ENCODE measurements at regions not wholly inside any gene's neighbourhood (a gene's known extent, or its start where the extent isn't known, plus 50 kb on each side); places are given as distances from the start of the nearest gene placed in this dataset.

- DNase-seq (ENCODE audit: low read depth in 1 of 2, low spot score in 1 of 2): no peak
- no peak for TF ChIP-seq JUND (IDR thresholded peaks at IDR 0.05; ENCODE audit: low read depth)
- in situ Hi-C loops (cut with HindIII; ENCODE audit: low pct_unique_long_range_greater_than_20kb, low sequenced_read_pairs): no loop called here
Measured at GRCh38 chr5:158383486-158383885, 524.5 kb upstream of the CLINT1 start.

- in situ Hi-C loops (cut with HindIII; ENCODE audit: low pct_unique_long_range_greater_than_20kb, low sequenced_read_pairs): no loop called here
- no peak for DNase-seq (ENCODE audit: low read depth in 1 of 2, low spot score in 1 of 2)
Measured at GRCh38 chr5:158382473-158382872, 523.5 kb upstream of the CLINT1 start.

GRCh38 chr5:158381614-158382160 is 522.7 kb upstream of the CLINT1 start:
- no peak for DNase-seq (ENCODE audit: low read depth in 1 of 2, low spot score in 1 of 2)
- TF ChIP-seq JUND (IDR thresholded peaks at IDR 0.05; ENCODE audit: low read depth): no peak
- in situ Hi-C loops (cut with HindIII; ENCODE audit: low pct_unique_long_range_greater_than_20kb, low sequenced_read_pairs): no loop called here

More at GRCh38 chr5:158382473-158382872, 523.5 kb upstream of the CLINT1 start:
- TF ChIP-seq JUND (IDR thresholded peaks at IDR 0.05; ENCODE audit: low read depth): no peak

- no peak for DNase-seq (ENCODE audit: low read depth in 1 of 2, low spot score in 1 of 2)
- in situ Hi-C loops (cut with HindIII; ENCODE audit: low pct_unique_long_range_greater_than_20kb, low sequenced_read_pairs): no loop called here
- no peak for TF ChIP-seq JUND (IDR thresholded peaks at IDR 0.05; ENCODE audit: low read depth)
Measured at GRCh38 chr5:158380661-158381060, 521.7 kb upstream of the CLINT1 start.

- in situ Hi-C loops (cut with HindIII; ENCODE audit: low pct_unique_long_range_greater_than_20kb, low sequenced_read_pairs): no loop called here
- TF ChIP-seq JUND (IDR thresholded peaks at IDR 0.05; ENCODE audit: low read depth): no peak
- DNase-seq (ENCODE audit: low read depth in 1 of 2, low spot score in 1 of 2): no peak
Measured at GRCh38 chr5:158378931-158379330, 520.0 kb upstream of the CLINT1 start.

GRCh38 chr5:158376679-158377078 is 517.7 kb upstream of the CLINT1 start:
- in situ Hi-C loops (cut with HindIII; ENCODE audit: low pct_unique_long_range_greater_than_20kb, low sequenced_read_pairs): no loop called here
- TF ChIP-seq JUND (IDR thresholded peaks at IDR 0.05; ENCODE audit: low read depth): no peak
- no peak for DNase-seq (ENCODE audit: low read depth in 1 of 2, low spot score in 1 of 2)

- no peak for DNase-seq (ENCODE audit: low read depth in 1 of 2, low spot score in 1 of 2)
- TF ChIP-seq JUND (IDR thresholded peaks at IDR 0.05; ENCODE audit: low read depth): no peak
- in situ Hi-C loops (cut with HindIII; ENCODE audit: low pct_unique_long_range_greater_than_20kb, low sequenced_read_pairs): no loop called here
Measured at GRCh38 chr5:158375531-158375930, 516.6 kb upstream of the CLINT1 start.

- no peak for DNase-seq (ENCODE audit: low read depth in 1 of 2, low spot score in 1 of 2)
- in situ Hi-C loops (cut with HindIII; ENCODE audit: low pct_unique_long_range_greater_than_20kb, low sequenced_read_pairs): no loop called here
- no peak for TF ChIP-seq JUND (IDR thresholded peaks at IDR 0.05; ENCODE audit: low read depth)
Measured at GRCh38 chr5:158373608-158374395, 514.9 kb upstream of the CLINT1 start.

- DNase-seq (ENCODE audit: low read depth in 1 of 2, low spot score in 1 of 2): no peak
- no peak for TF ChIP-seq JUND (IDR thresholded peaks at IDR 0.05; ENCODE audit: low read depth)
- in situ Hi-C loops (cut with HindIII; ENCODE audit: low pct_unique_long_range_greater_than_20kb, low sequenced_read_pairs): no loop called here
Measured at GRCh38 chr5:158369241-158369640, 510.3 kb upstream of the CLINT1 start.

- no peak for DNase-seq (ENCODE audit: low read depth in 1 of 2, low spot score in 1 of 2)
- no peak for TF ChIP-seq JUND (IDR thresholded peaks at IDR 0.05; ENCODE audit: low read depth)
- in situ Hi-C loops (cut with HindIII; ENCODE audit: low pct_unique_long_range_greater_than_20kb, low sequenced_read_pairs): no loop called here
Measured at GRCh38 chr5:158368686-158369085, 509.7 kb upstream of the CLINT1 start.

GRCh38 chr5:158364367-158364766 is 505.4 kb upstream of the CLINT1 start:
- in situ Hi-C loops (cut with HindIII; ENCODE audit: low pct_unique_long_range_greater_than_20kb, low sequenced_read_pairs): no loop called here
- DNase-seq (ENCODE audit: low read depth in 1 of 2, low spot score in 1 of 2): no peak
- TF ChIP-seq JUND (IDR thresholded peaks at IDR 0.05; ENCODE audit: low read depth): no peak

- no peak for DNase-seq (ENCODE audit: low read depth in 1 of 2, low spot score in 1 of 2)
- in situ Hi-C loops (cut with HindIII; ENCODE audit: low pct_unique_long_range_greater_than_20kb, low sequenced_read_pairs): no loop called here
- no peak for TF ChIP-seq JUND (IDR thresholded peaks at IDR 0.05; ENCODE audit: low read depth)
Measured at GRCh38 chr5:158354958-158355357, 496.0 kb upstream of the CLINT1 start.

- in situ Hi-C loops (cut with HindIII; ENCODE audit: low pct_unique_long_range_greater_than_20kb, low sequenced_read_pairs): no loop called here
- TF ChIP-seq JUND (IDR thresholded peaks at IDR 0.05; ENCODE audit: low read depth): no peak
- peak in 1 of 2 experiments; percentile 9 for DNase-seq (ENCODE audit: low read depth in 1 of 2, low spot score in 1 of 2)
Measured at GRCh38 chr5:158351485-158352125, 492.7 kb upstream of the CLINT1 start.

Measured in T47D (cell line).